ENCODE measurements at regions not wholly inside any gene's neighbourhood (a gene's known extent, or its start where the extent isn't known, plus 50 kb on each side); places are given as distances from the start of the nearest gene placed in this dataset.
A peak's percentile ranks its signal among the peaks of the same experiment; 100 is the strongest.

GRCh38 chr9:96045811-96046210 is 170.3 kb downstream of the ERCC6L2 start:
- Histone ChIP-seq H3K4me1 (replicated peaks) (peaks cover 24% of the 10 kb centered on the region), H3K27me3 (replicated peaks; ENCODE audit: insufficient read depth) (no peaks in the 10 kb centered on the region), H3K36me3 (no peaks in the 10 kb centered on the region), H3K27ac (no peak overlapping the region), H3K9me3 (no peaks in the 10 kb centered on the region), H3K4me3 (no peak overlapping the region)
- DNase-seq (ENCODE audit: low spot score) = no peak
- intact Hi-C loops (cut with DNase I) = no loop called here
- TF ChIP-seq POLR2AphosphoS5 (IDR thresholded peaks at IDR 0.05) = no peak
- no peak for TF ChIP-seq POLR2A (IDR thresholded peaks at IDR 0.05)
- 90% methylated on average over 5 of the region's 5 CpGs for WGBS

DNA sequence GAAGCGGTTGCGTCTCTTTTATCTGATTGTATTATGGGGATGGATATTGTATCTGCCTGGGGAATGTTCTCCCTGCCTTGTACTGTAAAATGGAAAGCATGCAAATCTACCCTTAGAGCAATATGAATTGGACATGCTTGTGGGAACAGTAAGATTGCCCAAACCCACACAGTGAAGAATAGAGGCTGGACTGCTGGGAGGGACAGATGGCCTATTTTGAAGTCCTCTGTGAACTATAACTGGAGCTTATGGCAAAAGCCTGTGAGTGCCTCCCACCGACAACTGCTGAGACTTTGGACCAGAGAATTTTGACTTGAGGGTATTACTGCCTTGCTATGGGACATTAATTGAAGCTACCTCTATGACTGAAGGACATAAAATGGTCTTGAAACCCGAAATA is 168.9 kb downstream of the ERCC6L2 start:
- Histone ChIP-seq H3K4me1 (replicated peaks) (peaks cover 26% of the 10 kb centered on the region), H3K36me3 (no peaks in the 10 kb centered on the region), H3K27ac (no peak overlapping the region), H3K4me3 (no peak overlapping the region), H3K9me3 (no peaks in the 10 kb centered on the region), H3K27me3 (replicated peaks; ENCODE audit: insufficient read depth) (no peaks in the 10 kb centered on the region)
- WGBS = over 99% methylated on average over 4 of the region's 4 CpGs
- no peak for DNase-seq (ENCODE audit: low spot score)
- intact Hi-C loops (cut with DNase I) = no loop called here
- TF ChIP-seq POLR2AphosphoS5 (IDR thresholded peaks at IDR 0.05) = no peak
- TF ChIP-seq POLR2A (IDR thresholded peaks at IDR 0.05) = no peak
- TF ChIP-seq CTCF (IDR thresholded peaks at IDR 0.05) = no peak

DNA sequence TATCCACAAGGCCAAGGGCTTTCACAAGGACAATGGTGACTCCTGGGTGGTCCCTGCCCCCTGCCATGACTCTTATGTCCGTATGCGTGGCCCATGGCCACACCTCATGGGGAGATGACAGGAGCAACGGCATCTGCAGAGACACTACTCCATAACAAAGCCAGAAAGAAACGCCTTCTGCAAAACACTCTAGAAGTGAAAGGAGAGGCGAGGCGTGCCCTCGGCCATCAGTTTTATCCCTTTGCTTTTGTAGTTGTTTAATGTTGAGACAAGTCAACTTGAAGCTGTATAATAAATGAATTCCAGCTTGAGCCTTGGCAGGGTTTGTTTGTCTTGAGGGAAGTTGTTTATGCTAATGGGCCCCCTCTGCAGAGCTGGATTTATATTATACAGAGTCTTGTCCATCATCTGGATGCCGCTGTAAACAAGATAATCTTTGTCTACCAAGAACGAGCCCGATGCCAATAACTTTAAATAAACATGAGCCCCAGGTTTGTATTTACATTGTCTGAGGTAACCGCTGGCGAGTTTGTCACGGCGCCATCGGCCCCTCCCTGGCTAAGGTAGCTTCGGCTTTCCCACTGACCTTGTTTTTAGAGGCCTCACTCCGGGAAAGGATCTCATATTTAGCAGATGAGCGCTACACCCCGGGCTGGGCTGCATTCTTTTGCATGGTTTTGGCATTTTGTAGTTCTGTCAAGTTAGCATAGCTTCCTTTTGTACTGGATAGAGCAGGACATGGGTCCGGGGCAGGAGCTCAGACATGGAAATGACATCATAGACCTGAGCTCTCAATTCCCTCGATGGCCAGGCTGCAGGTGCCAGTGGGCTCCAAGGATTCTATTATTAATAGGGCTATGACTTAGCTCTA is 165.3 kb downstream of the ERCC6L2 start:
- WGBS = 22% methylated on average over 21 of the region's 21 CpGs
- no peaks in the 10 kb centered on the region for H3K27me3 ChIP-seq (replicated peaks; ENCODE audit: insufficient read depth)
- no peak overlapping the region for H3K4me3 ChIP-seq
- DNase-seq (ENCODE audit: low spot score) = peak; percentile 73
- TF ChIP-seq POLR2AphosphoS5 (IDR thresholded peaks at IDR 0.05) (peak; percentile 68), POLR2A (IDR thresholded peaks at IDR 0.05) (no peak)
- no peaks in the 10 kb centered on the region for H3K36me3 ChIP-seq
- H3K27ac ChIP-seq = peak overlapping the region; percentile 58 to 74
- H3K4me1 ChIP-seq (replicated peaks) = peaks cover 9% of the 10 kb centered on the region
- H3K9me3 ChIP-seq = no peaks in the 10 kb centered on the region
- intact Hi-C loops (cut with DNase I) = no loop called here

GRCh38 chr9:96038914-96039313 is 163.4 kb downstream of the ERCC6L2 start:
- TF ChIP-seq POLR2A (IDR thresholded peaks at IDR 0.05) = no peak
- TF ChIP-seq POLR2AphosphoS5 (IDR thresholded peaks at IDR 0.05) = no peak
- no peak for TF ChIP-seq CTCF (IDR thresholded peaks at IDR 0.05)
- Histone ChIP-seq H3K9me3 (no peaks in the 10 kb centered on the region), H3K27ac (no peak overlapping the region), H3K4me3 (no peak overlapping the region), H3K36me3 (no peaks in the 10 kb centered on the region), H3K27me3 (replicated peaks; ENCODE audit: insufficient read depth) (no peaks in the 10 kb centered on the region), H3K4me1 (replicated peaks) (peaks cover 9% of the 10 kb centered on the region)
- WGBS = over 99% methylated on average over 6 of the region's 6 CpGs
- intact Hi-C loops (cut with DNase I) = no loop called here
- no peak for DNase-seq (ENCODE audit: low spot score)

DNA sequence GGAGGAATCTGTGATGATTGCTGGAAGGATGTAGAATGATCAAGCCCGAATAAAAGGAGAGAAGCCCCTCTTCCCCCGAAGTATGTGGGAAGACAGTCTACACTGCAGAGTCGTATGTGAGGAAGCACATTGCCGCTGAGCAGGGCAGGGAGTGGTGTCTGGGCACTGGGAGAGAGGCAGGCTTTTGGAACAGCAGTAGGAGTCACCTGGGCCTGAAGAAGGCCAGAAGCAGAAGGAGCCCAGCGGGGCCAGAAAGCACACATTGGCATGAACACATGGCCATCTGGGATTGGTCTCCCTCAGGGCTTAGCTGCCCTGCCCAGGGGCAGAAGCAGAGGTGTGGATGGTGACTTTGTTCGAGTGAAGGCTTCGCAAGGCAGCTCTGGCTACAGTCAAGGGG is 162.8 kb downstream of the ERCC6L2 start:
- H3K4me3 ChIP-seq = no peak overlapping the region
- peaks cover 9% of the 10 kb centered on the region for H3K4me1 ChIP-seq (replicated peaks)
- WGBS = 97% methylated on average over 7 of the region's 7 CpGs
- no peaks in the 10 kb centered on the region for H3K27me3 ChIP-seq (replicated peaks; ENCODE audit: insufficient read depth)
- no peaks in the 10 kb centered on the region for H3K9me3 ChIP-seq
- DNase-seq (ENCODE audit: low spot score) = no peak
- H3K27ac ChIP-seq = no peak overlapping the region
- intact Hi-C loops (cut with DNase I) = no loop called here
- no peaks in the 10 kb centered on the region for H3K36me3 ChIP-seq
- no peak for TF ChIP-seq POLR2A (IDR thresholded peaks at IDR 0.05)
- TF ChIP-seq POLR2AphosphoS5 (IDR thresholded peaks at IDR 0.05) = no peak
- no peak for TF ChIP-seq CTCF (IDR thresholded peaks at IDR 0.05)

All from prostate gland (tissue), 2 donors.